GM12878 (cell line): ENCODE measurements at regions not wholly inside any gene's neighbourhood (a gene's known extent, or its start where the extent isn't known, plus 50 kb on each side); places are given as distances from the start of the nearest gene placed in this dataset.
"Not testable (repeated sequence)": the region's sequence is repeated elsewhere in the genome, so short reads cannot be mapped to it uniquely, and the experiment has no call there.

Source experiments
- ATAC-seq: fragments of 200-7000 bp; cut with Tn5 transposase; 3 replicates; pipeline ENCODE4 v1.9.1; 2020; ENCODE audit warnings: mild to moderate bottlenecking, moderate library complexity
- BruUV-seq: library from RNA; stranded (reverse); fragments of 400-500 nt; replicated peaks from 2 replicates; lab custom pipeline; 2021; lab: Mats Ljungman, UMichigan
- CTCF ChIA-PET: fragments of 300-600 bp; sonication (Branson Sonifier 250); formaldehyde crosslinking; extraction: SDS; loops from one replicate; lab custom pipeline; 2021; ENCODE audit warnings: inconsistent platforms; lab: Yijun Ruan, JAX
- POLR2A ChIA-PET: fragments of 350-600 bp; formaldehyde crosslinking; extraction: SDS; loops from one replicate; lab custom pipeline; 2021; ENCODE audit warnings: inconsistent platforms; lab: Charles Lee
- RAD21 ChIA-PET: fragments of 300-600 bp; sonication (Branson Sonifier 250); formaldehyde crosslinking; loops from one replicate; lab custom pipeline; 2023; ENCODE audit warnings: antibody characterized with exemption; ENCODE audit not compliant: unreplicated experiment; lab: Charles Lee
- SMC1A ChIA-PET: fragments of 300-600 bp; sonication (Branson Sonifier 250); formaldehyde crosslinking; loops from one replicate; lab custom pipeline; 2023; ENCODE audit not compliant: unreplicated experiment, uncharacterized antibody; lab: Charles Lee
- DNase-seq: peaks from one replicate; pipeline ENCODE4 v3.0.0-alpha.2; 2011; ENCODE audit warnings: low read depth, low spot score
- FAIRE-seq: peaks from 3 replicates; lab custom pipeline; 2011; peaks lifted over from hg19 to GRCh38; lab: Jason Lieb, UNC
- H2AFZ ChIP-seq: 2 replicates; pipeline ENCODE4 v1.6.0; 2011; ENCODE audit warnings: low read depth, low read length, control low read depth; ENCODE audit not compliant: control insufficient read depth
- H3K27ac ChIP-seq: 2 replicates; pipeline ENCODE4 v1.5.1; 2011; ENCODE audit warnings: control low read depth; ENCODE audit not compliant: control insufficient read depth, insufficient read depth
- H3K27me3 ChIP-seq, 2 experiments: replicated peaks in 1 of 2; 2 replicates each; pipeline versions ENCODE4 v1.6.0 to v1.6.1; 2011; ENCODE audit warnings: low read length in 1 of 2; ENCODE audit not compliant: control insufficient read depth in 2 of 2, insufficient read depth in 2 of 2
- H3K36me3 ChIP-seq, 2 experiments: 2 replicates each; pipeline ENCODE4 v1.5.1; 2011; ENCODE audit warnings: low read length in 1 of 2; ENCODE audit not compliant: control insufficient read depth in 2 of 2, insufficient read depth in 2 of 2
- H3K4me1 ChIP-seq: 2 replicates; pipeline ENCODE4 v1.6.1; 2011; ENCODE audit warnings: mild to moderate bottlenecking, low read length, moderate library complexity, mixed read lengths; ENCODE audit not compliant: control insufficient read depth, insufficient read depth
- H3K4me2 ChIP-seq: 2 replicates; pipeline ENCODE4 v1.6.0; 2011; ENCODE audit warnings: control low read depth; ENCODE audit not compliant: control insufficient read depth, insufficient read depth
- H3K4me3 ChIP-seq: fragments of 200-600 bp; sonication (generic); 2 replicates; pipeline ENCODE4 v1.5.1; 2016
- H3K79me2 ChIP-seq: 2 replicates; pipeline ENCODE4 v1.6.0; 2011; ENCODE audit warnings: low read length; ENCODE audit not compliant: control insufficient read depth, insufficient read depth
- H3K9ac ChIP-seq: 2 replicates; pipeline ENCODE4 v1.8.0; 2011; ENCODE audit warnings: low read length, control low read depth, mixed read lengths; ENCODE audit not compliant: control insufficient read depth, insufficient read depth
- H3K9me3 ChIP-seq: replicated peaks from 3 replicates; pipeline ENCODE4 v1.5.1; 2011; ENCODE audit warnings: mild to moderate bottlenecking, low read length; ENCODE audit not compliant: control insufficient read depth, insufficient read depth
- H4K20me1 ChIP-seq: 2 replicates; pipeline ENCODE4 v1.6.0; 2011; ENCODE audit not compliant: control insufficient read depth, insufficient read depth
- WGBS: methylation state at CpG from one replicate; pipeline ENCODE4 v1.1.6; 2016; ENCODE audit warnings: low lambda C conversion rate; ENCODE audit not compliant: insufficient replicate concordance, insufficient coverage; ENCODE audit errors: missing lambda C conversion rate; 5-methylcytosine and 5-hydroxymethylcytosine counted together
- in situ Hi-C: fragments of 300-500 bp; cut with MboI; formaldehyde crosslinking; loops from 9 replicates; pipeline ENCODE4 v1.14.3; 2018; ENCODE audit warnings: mixed read lengths
- intact Hi-C: fragments of 100-400 bp; cut with micrococcal nuclease; formaldehyde crosslinking; loops from one replicate; pipeline ENCODE4 v1.14.2; 2022; ENCODE audit not compliant: unreplicated experiment

DNA sequence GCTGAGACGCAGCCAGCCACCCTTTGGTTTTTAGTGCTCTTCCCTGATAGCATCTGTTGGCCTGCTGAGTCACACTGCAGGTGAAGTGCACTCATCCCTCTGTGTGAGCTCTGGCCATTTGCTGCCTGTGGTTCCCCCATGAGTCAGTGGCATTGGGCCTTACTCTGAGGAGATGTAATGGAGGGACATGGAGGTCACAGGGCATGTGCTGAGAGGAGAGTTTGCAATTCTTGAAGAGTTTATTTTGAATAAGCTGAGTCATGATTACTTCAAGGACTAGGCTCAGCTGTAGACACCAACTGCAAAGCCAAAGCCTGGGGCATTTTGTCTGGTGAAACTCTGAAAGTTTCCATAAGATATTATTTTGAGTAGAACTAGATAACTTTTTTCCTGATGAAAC is 200.3 kb downstream of the BCL2L11 start:
- POLR2A ChIA-PET, H4K20me1 ChIP-seq, H3K4me1 ChIP-seq, DNase-seq, H3K4me3 ChIP-seq, FAIRE-seq, CTCF ChIA-PET, H3K4me2 ChIP-seq, in situ Hi-C loops, RAD21 ChIA-PET, BruUV-seq, H2AFZ ChIP-seq, H3K27me3 ChIP-seq, H3K9me3 ChIP-seq, SMC1A ChIA-PET, intact Hi-C loops, H3K79me2 ChIP-seq, H3K9ac ChIP-seq, ATAC-seq, H3K27ac ChIP-seq, H3K36me3 ChIP-seq: not testable (repeated sequence)
- WGBS, result no CpG with 5 or more reads among the region's 1 CpG

DNA sequence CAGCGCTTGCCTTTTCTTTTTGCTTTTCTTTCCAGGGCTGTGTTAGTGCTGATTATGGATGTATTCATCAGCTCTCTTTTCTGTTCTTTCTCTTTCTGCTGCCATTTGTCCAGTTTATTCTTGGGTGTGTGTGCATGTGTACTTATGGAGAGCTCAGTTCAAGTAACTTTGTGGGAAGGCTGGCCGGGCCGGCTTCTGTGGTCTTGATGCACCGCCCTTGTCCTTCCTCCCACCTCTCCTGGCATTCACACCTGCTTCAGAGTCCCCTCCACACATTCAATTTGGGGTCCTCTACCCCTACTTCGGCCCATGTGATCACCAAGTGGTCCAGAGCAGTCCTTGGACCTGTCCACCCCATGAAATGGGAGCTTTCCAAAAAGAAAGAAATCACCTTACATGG is 202.7 kb downstream of the BCL2L11 start:
- BruUV-seq, H3K9ac ChIP-seq, H3K9me3 ChIP-seq, H3K27ac ChIP-seq, RAD21 ChIA-PET, SMC1A ChIA-PET, H4K20me1 ChIP-seq, ATAC-seq, H3K36me3 ChIP-seq, DNase-seq, POLR2A ChIA-PET, in situ Hi-C loops, H3K4me1 ChIP-seq, H2AFZ ChIP-seq, CTCF ChIA-PET, FAIRE-seq, H3K4me2 ChIP-seq, H3K79me2 ChIP-seq, H3K4me3 ChIP-seq, intact Hi-C loops, H3K27me3 ChIP-seq: not testable (repeated sequence)
- 83% methylated on average over 3 of the region's 5 CpGs for WGBS

DNA sequence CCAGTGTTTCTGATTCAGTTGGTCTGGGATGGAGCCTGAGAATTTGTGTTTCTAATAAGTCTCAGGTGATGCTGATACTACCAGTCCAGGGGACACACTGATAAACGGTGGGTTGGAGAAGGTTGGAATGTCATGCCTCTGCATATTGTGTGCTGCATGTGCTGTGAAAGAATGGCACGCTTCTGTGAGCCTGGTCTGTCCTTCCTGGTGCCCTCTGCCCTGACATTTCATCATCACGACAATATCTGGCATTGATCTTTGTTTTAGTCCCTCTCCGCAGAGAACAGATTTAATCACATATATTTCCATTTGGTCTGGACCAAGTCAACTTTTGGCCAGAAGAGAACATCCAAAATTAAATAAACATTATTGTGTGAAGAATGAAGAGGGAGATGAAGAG is 207.0 kb downstream of the BCL2L11 start:
- RAD21 ChIA-PET, in situ Hi-C loops, H3K36me3 ChIP-seq, DNase-seq, BruUV-seq, H3K4me2 ChIP-seq, intact Hi-C loops, H2AFZ ChIP-seq, H3K4me3 ChIP-seq, H3K79me2 ChIP-seq, CTCF ChIA-PET, POLR2A ChIA-PET, H4K20me1 ChIP-seq, H3K9me3 ChIP-seq, FAIRE-seq, H3K9ac ChIP-seq, H3K27ac ChIP-seq, ATAC-seq, SMC1A ChIA-PET, H3K4me1 ChIP-seq, H3K27me3 ChIP-seq: not testable (repeated sequence)
- WGBS, result no CpG with 5 or more reads among the region's 4 CpGs

- CTCF ChIA-PET, ATAC-seq, H3K27ac ChIP-seq, H3K4me3 ChIP-seq, POLR2A ChIA-PET, H3K4me1 ChIP-seq, H3K27me3 ChIP-seq, RAD21 ChIA-PET, in situ Hi-C loops, SMC1A ChIA-PET, H3K4me2 ChIP-seq, H4K20me1 ChIP-seq, H2AFZ ChIP-seq, intact Hi-C loops, H3K9ac ChIP-seq, H3K9me3 ChIP-seq, H3K79me2 ChIP-seq, DNase-seq, BruUV-seq, H3K36me3 ChIP-seq: not testable (repeated sequence)
- no CpG with 5 or more reads among the region's 4 CpGs for WGBS
- peak; percentile 84 for FAIRE-seq
These were observed 208.6 kb downstream of the BCL2L11 start for GRCh38 chr2:111329309-111329708.
